HG02763 (cell line): ENCODE measurements at regions not wholly inside any gene's neighbourhood (a gene's known extent, or its start where the extent isn't known, plus 50 kb on each side); places are given as distances from the start of the nearest gene placed in this dataset.

Experiments
- ATAC-seq: cut with Tn5 transposase; IDR thresholded peaks from one replicate; pipeline ENCODE4 v1.9.1; 2021; ENCODE audit warnings: mild to moderate bottlenecking, moderate library complexity; ENCODE audit not compliant: unreplicated experiment

DNA sequence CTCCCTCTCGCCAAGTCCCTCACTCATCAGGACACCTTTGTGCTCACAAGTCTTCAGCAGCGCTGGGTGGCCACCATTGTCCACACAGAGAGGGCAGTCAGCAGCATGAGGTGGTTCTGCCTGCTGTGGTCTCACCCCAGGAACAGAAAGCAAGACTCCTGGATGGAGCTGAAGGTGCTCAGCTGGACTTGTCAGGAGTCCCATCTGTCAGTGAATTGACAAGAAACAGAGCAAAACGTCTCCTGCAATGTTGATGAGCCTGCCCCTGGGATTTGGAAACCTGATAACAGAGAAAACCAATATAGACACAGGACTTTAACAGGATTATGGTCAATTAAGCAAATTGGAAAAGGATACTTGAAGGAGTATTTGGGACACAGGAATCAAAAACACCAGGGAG, 122.2 kb upstream of the PRSS58 start:
- no peak for ATAC-seq

GRCh38 chr7:142379201-142379885, 121.5 kb upstream of the PRSS58 start:
- no peak for ATAC-seq

DNA sequence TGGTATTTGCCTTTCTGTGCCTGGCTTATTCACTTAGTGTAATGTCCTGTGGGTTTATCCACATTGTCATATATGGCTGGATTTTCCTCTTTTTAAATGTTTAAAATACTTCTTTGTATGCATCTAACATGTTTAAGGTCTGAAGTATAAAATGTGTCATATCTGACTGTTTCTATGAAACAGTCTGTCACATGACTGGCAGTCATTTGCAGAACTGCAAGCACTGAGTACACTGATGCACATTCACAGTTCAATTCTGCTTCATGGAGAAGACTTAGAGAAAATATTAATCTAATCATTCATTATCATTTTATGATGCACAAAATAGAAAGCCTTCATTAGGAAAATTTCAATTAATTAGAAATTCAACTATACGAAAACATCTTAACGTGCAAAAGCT, 119.7 kb upstream of the PRSS58 start:
- ATAC-seq: no peak

GRCh38 chr7:142376356-142376997, 118.6 kb upstream of the PRSS58 start:
- no peak for ATAC-seq

DNA sequence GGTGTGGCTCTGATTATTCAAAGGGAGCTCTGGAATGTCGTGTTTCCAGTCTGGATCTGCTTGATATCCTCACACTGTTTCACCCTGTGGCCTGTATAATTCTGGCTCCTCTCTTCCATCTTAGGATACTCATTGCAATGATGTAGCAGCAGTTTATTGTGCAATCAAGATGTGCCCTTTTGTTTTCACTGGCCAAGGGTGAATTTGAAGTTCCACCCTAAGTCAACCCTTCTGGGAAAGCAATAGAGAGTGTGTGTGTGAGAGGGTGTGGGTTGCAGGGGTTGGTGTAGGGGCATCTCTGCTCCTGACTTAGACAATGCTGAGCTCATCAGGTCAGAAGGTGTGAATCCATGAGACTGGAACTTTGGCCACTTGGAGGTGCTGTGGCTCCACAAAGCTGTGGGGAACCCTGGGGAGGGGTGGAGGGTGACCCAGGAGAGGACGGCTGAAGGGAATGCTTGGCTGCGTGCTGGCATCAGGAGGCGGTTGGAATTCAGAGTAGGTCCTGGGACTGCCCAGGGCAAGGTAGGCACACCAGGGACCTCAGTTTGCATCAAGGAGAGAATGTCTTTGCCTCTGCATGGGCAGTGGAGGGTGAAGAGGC, 118.0 kb upstream of the PRSS58 start:
- ATAC-seq: no peak

DNA sequence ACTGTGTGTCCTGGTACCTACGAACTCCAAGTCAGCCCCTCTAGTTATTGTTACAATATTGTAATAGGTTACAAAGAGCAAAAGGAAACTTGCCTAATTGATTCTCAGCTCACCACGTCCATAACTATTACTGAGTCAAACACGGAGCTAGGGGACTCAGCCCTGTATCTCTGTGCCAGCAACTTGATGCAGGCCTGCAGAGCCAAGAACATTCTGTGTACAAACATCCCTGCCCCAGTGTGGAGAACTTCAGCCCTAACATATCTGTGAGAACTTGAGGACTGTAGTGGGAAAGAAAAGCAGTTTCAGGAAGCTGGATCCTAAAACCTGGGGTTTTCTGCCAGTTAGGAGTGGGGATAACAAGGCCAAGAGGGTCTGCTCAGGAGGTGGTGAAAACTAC, 114.9 kb upstream of the PRSS58 start:
- ATAC-seq: no peak

DNA sequence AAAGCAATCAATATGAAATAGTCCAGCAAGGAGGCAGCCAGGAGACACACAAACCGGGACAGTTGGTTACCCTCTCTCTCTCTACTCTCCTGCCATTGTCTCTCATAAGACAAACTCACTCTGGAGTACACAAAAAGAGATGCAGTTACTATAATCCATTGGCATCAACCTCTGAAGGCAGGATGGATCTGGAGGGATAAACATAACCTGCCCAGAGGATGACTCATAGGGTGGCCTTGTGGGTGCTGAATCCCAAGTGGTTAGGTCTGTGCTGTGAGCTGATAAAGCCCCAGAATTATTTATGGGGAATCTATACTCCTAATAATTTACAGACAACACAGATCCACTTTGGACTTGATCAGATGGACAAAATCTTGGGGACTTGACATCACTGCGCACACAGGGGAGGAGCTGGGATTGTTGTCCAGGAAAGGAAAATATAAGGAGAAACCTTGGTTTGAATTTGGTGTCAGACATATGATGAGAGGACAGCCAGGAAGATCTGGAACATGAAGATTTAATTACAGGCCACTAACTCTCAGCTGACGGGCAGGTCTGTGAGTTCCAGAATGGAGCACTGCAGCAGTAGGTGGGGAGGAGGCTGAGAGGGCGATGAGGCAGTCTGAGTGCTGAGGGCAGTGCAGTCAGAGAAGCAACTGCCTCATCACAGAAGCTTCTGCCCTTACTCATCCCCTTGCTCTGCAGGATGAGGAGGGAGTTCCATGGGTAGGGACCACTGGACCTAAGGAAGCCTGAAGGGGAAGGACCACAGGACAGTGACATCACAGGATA, 113.9 kb upstream of the PRSS58 start:
- no peak for ATAC-seq

GRCh38 chr7:142365410-142365842, 107.6 kb upstream of the PRSS58 start:
- ATAC-seq: no peak

- ATAC-seq: no peak
These were observed 106.7 kb upstream of the PRSS58 start for GRCh38 chr7:142364551-142364950.

DNA sequence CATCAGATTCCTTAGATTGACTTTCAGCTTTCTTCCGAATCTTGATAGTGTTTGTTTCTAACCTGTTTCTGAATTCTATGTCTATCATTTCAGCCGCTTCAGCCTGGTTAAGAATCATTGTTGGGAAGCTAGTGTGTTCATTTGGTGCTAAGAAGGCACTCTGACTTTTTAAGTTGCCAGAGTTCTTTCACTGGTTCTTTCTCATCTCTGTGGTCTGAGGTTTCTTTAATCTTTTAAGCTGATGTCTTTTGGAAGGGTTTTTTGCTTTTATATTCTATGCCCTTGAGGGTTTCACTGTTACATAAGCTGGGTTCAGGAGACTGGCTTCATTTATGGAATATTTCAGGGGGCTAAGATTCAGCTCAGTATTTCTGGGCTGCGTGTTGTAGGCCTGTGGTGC, 104.5 kb upstream of the PRSS58 start:
- ATAC-seq: no peak

DNA sequence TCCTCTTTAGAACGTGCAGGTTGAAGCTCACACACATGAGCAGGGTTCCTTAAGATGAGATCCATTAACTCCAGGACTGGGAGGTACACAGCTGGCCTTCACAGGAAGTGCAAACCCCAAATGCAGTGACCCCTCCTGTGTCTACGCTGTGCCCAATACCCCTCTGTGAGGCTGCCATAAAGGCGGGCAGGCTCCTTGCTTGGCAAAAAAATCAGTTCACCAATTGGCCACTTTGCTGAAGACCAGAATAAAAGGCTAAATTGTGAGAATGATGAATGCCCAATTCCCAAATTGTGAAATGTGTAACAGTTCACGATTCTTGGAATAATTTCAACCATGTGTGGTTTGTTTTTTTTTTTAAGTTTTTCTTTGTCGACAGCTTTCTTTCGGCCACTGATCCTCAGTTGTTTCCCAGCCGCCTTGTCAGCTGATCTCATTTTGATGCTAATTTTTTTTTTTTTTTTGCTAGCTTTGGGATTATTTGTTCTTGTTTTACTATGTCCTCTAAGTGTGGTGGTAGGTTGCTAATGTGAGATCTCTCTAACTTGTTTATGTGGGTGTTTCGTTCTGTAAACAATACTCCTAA, 101.9 kb upstream of the PRSS58 start:
- no peak for ATAC-seq

DNA sequence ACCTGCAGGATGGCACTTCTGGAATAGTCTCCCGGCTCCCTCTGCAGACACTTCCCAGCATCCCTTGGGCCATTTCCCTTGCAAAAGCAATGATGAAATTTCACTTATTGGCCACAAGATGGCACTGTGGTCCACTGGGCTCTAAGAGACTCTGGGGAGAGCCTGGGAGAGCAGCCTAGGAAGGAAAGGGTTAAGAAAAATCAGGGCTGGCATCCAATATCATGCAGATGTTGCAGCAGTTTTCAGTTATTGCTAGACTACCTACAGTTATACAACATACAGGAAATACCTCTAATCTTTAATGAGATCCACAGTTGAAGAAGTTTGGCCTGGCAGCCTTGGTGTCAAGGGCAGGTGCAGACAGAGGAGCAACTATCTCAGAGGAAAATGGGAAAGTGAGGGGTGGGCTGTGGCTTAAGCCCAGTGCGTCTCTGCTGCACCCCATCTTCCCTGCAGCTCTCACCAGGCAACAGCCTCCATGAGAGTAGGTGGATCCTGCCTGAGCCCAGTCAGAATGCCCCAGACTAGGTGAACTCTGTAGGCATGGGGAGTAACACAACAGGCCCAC, 100.2 kb upstream of the PRSS58 start:
- peak; percentile 90 for ATAC-seq

DNA sequence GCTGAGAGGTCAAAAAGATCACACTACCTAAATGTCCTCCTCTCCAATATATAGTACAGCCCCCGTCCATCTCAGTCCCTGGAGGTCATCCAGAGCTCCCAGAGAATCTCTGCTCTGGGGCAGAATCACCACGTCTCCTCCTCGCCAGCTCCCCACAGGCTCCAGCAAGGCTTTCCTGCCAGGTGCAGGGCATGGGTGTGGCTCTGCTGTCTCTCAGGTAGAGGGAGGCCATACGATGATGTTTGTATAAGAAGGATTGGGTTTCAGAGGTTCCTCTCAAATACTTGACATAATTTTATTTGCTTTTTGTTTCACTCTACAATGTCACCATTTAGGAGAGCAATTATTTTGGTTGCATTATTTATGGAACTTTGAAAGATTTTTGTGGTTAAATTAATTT, 98.3 kb upstream of the PRSS58 start:
- ATAC-seq: no peak

DNA sequence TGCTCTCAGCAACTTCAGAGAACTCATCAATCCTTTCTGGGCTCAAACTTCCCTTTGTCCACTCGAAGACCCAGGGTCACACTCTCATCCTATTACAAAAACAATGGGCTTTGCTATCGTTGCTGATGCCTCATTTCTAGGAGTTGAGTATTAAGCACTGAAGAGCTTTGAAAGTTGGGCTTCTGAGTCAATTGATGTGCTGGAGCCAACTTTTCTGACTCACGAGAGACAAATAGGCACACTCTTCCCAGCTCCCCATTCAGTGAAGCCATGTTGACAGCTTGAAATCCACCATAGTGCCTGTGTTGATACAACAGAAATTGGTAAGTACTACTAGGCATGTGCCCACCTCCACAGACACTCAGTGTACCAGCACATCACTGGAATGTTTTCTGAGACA, 97.5 kb upstream of the PRSS58 start:
- no peak for ATAC-seq

GRCh38 chr7:142353147-142354060, 95.5 kb upstream of the PRSS58 start:
- no peak for ATAC-seq

DNA sequence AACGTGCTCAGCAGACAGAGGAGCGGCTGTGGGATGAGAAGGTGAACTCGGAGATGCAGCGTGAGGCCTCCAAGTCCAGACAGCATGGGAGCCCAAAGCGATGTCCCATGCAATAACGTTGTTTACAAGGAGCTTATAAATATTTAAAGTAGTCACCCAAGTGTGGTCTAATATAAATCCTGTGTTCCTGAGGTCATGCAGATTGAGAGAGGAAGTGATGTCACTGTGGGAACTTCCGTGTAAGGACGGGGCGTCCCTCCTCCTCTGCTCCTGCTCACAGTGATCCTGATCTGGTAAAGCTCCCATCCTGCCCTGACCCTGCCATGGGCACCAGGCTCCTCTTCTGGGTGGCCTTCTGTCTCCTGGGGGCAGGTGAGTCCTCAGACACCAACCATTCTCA, 94.7 kb upstream of the PRSS58 start:
- no peak for ATAC-seq

DNA sequence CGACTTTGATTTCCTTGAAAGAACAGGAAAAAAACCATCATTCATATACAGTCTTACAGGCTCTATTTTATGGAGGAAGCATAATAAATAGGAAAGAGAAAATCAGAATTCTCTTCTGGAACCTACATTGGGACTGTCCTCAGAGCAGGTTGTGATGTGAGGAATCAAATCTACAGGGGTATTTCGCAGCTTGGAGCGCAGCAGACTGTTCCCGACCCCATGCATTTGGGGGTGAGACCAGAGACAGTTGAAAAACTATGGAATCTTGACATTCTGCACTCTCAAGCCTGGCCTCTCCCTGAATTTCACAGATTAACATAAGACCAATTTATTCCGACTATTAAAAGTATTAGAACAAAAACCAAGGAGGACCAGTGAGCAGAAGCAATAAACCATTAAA, 93.3 kb upstream of the PRSS58 start:
- ATAC-seq: no peak

GRCh38 chr7:142349670-142350405, 92.0 kb upstream of the PRSS58 start:
- no peak for ATAC-seq

GRCh38 chr7:142348921-142349405, 91.1 kb upstream of the PRSS58 start:
- ATAC-seq: no peak
